WERI-Rb-1 (cell line): ENCODE measurements at regions not wholly inside any gene's neighbourhood (a gene's known extent, or its start where the extent isn't known, plus 50 kb on each side); places are given as distances from the start of the nearest gene placed in this dataset.
"Not testable (repeated sequence)": the region's sequence is repeated elsewhere in the genome, so short reads cannot be mapped to it uniquely, and the experiment has no call there.

Source experiments
- DNase-seq: peaks from one replicate; pipeline ENCODE4 v3.0.0-alpha.2; 2020
- H3K27ac ChIP-seq: fragments of 250-450 bp; sonication (Bioruptor Pico); 2 replicates; pipeline ENCODE4 v1.5.1; 2020; ENCODE audit warnings: mild to moderate bottlenecking, moderate library complexity
- H3K27me3 ChIP-seq: fragments of 250-450 bp; sonication (Bioruptor Pico); 2 replicates; pipeline ENCODE4 v1.5.1; 2021; ENCODE audit warnings: mild to moderate bottlenecking, low read depth, moderate library complexity; ENCODE audit not compliant: insufficient read depth, severe bottlenecking
- H3K36me3 ChIP-seq: fragments of 250-450 bp; sonication (Bioruptor Pico); 2 replicates; pipeline ENCODE4 v1.5.1; 2020; ENCODE audit warnings: mild to moderate bottlenecking, moderate library complexity
- H3K4me3 ChIP-seq: 2 replicates; pipeline ENCODE4 v1.5.1; 2011; ENCODE audit warnings: low read depth, mild to moderate bottlenecking, control low read depth, low read length
- H3K9me3 ChIP-seq: fragments of 250-450 bp; sonication (Bioruptor Pico); 2 replicates; pipeline ENCODE4 v1.5.1; 2021; ENCODE audit warnings: mild to moderate bottlenecking, moderate library complexity; ENCODE audit not compliant: severe bottlenecking
- TF ChIP-seq, protein P1 (sequence below): IDR thresholded peaks from 2 replicates; pipeline ENCODE4 v1.5.1; 2011; ENCODE audit warnings: low read depth, mild to moderate bottlenecking, control low read depth, inconsistent platforms, low read length

DNA sequence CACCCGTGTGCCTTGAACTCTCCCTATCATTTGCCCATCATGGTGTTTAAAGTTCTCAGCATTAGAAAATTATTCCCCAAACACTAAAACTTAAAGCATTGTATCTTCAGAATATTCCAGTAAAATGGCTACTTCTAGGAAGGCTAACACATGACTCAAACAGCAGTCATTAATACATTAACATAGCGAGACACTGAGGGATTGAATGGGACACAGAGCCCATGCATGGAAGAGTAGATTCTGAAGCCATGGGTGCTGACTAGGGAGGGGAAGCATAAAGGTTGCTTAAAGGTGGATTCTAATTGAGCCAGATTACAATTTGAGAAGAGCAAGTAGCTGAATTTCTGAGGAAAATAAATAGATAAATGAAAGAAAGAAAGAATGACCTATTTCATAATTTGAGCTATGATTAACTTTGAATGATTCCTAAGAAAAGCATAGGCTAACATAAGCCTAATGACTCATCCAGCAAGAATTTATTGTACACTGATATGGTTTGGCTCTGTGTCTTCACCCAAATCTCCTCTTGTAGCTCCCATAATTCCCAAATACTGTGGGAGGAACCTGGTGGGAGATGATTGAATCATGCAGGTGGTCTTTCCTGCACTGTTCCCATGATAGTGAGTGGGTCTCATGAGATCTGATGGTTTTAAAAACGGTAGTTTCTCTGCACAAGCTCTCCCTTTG is 79.8 kb upstream of the PIK3C3 start:
- H3K27ac ChIP-seq: no peak overlapping the region
- TF ChIP-seq, protein P1, sequence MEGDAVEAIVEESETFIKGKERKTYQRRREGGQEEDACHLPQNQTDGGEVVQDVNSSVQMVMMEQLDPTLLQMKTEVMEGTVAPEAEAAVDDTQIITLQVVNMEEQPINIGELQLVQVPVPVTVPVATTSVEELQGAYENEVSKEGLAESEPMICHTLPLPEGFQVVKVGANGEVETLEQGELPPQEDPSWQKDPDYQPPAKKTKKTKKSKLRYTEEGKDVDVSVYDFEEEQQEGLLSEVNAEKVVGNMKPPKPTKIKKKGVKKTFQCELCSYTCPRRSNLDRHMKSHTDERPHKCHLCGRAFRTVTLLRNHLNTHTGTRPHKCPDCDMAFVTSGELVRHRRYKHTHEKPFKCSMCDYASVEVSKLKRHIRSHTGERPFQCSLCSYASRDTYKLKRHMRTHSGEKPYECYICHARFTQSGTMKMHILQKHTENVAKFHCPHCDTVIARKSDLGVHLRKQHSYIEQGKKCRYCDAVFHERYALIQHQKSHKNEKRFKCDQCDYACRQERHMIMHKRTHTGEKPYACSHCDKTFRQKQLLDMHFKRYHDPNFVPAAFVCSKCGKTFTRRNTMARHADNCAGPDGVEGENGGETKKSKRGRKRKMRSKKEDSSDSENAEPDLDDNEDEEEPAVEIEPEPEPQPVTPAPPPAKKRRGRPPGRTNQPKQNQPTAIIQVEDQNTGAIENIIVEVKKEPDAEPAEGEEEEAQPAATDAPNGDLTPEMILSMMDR: no peak
- no peaks in the 10 kb centered on the region for H3K9me3 ChIP-seq
- no peak overlapping the region for H3K4me3 ChIP-seq
- no peaks in the 10 kb centered on the region for H3K36me3 ChIP-seq
- H3K27me3 ChIP-seq: no peaks in the 10 kb centered on the region
- DNase-seq: no peak

DNA sequence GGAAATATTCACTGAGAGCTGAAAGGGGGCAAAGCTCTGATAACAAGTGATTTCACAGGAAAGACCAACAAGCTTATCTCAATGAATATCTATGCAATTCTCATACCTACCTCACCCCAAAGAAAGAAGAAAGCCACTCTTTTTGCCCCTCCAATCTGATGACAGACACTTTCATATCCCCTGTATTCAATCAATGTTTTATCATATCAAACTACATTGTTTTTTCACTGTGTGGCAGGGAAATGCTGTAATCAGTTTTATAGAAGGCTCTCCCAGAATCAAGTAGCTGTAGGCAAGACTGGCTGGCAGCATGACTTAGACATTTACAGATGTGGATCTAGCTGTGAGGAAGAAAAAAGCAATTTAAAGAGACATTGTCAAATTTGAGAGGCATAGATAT is 81.3 kb upstream of the PIK3C3 start:
- DNase-seq: no peak
- no peaks in the 10 kb centered on the region for H3K27me3 ChIP-seq
- H3K4me3 ChIP-seq: no peak overlapping the region
- no peaks in the 10 kb centered on the region for H3K9me3 ChIP-seq
- no peaks in the 10 kb centered on the region for H3K36me3 ChIP-seq
- no peak overlapping the region for H3K27ac ChIP-seq
- TF ChIP-seq, protein P1: no peak

DNA sequence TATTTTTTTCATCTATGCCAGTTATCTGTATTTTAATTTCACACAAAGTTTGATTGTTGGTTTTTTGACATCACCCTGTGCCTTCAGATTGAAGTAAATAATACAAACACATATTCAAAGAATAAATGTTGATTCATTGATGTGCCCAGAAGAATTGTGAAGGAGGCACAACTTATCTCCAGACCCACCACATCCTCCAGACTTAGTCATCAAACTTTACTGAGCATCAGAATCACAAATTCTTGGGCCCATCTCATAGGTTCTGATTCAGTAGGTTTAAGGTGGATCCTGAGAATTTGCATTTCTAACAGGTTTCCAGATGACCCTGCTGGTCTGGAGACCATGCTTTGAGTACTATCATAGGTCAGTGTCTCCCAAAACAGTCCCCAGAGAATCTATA is 82.8 kb upstream of the PIK3C3 start:
- H3K4me3 ChIP-seq: no peak overlapping the region
- H3K36me3 ChIP-seq: no peaks in the 10 kb centered on the region
- no peaks in the 10 kb centered on the region for H3K9me3 ChIP-seq
- TF ChIP-seq, protein P1: no peak
- DNase-seq: no peak
- H3K27ac ChIP-seq: no peak overlapping the region
- no peaks in the 10 kb centered on the region for H3K27me3 ChIP-seq

DNA sequence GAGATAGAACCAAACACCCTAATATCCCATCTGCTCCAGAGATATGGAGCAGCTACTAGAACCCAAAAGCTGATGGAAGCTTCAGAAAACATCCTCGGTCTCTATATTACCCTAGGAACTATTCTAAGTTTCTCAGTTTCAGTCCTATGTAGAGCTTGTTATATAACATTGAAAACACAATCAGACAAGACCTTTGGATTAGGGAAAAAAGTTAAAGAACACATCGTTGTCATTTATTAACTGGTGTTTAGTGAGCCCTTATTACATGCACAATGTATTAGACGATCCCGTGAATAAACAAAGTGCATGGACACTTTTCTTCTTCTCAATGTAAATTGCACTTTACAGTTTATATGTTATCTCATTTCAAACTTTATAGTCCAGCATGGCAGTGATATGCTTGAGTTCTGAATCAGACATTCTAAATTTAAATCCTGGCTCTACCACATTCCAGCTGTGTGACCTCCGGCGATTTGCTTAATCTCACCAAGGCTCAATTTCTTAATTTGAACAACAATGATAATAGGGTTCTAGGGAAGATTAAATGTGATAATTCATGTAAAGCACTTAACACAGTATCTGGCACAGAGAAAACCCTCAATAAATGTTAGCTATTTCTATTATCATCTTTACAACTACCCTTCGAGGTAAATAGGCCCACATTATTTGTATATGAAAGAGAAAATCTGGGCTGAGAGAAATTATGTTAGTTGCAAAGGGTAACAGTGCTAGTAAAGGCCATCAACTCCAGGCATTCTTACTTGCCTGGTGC is 83.6 kb upstream of the PIK3C3 start:
- DNase-seq: no peak
- no peaks in the 10 kb centered on the region for H3K27me3 ChIP-seq
- H3K36me3 ChIP-seq: no peaks in the 10 kb centered on the region
- no peak overlapping the region for H3K27ac ChIP-seq
- H3K4me3 ChIP-seq: no peak overlapping the region
- H3K9me3 ChIP-seq: no peaks in the 10 kb centered on the region
- TF ChIP-seq, protein P1: no peak

DNA sequence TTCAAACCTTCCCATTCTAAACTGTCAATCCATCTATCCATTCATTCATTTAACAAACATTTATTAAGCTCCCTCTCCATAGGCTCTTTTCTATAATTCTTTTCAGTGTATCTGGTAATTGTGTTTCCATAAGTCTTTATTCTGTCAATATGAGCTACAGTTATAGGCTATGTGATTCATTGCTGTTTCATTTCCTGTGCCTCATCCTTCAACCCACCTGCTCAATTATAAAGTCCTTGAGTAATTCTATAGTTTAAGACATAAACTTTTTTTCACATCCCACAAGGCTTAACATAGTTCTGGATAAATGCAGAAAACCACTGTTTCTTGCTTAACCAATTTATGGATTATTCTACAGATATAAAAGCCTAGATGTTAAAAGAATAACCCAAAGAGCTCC is 84.2 kb upstream of the PIK3C3 start:
- TF ChIP-seq, protein P1: no peak
- no peaks in the 10 kb centered on the region for H3K27me3 ChIP-seq

DNA sequence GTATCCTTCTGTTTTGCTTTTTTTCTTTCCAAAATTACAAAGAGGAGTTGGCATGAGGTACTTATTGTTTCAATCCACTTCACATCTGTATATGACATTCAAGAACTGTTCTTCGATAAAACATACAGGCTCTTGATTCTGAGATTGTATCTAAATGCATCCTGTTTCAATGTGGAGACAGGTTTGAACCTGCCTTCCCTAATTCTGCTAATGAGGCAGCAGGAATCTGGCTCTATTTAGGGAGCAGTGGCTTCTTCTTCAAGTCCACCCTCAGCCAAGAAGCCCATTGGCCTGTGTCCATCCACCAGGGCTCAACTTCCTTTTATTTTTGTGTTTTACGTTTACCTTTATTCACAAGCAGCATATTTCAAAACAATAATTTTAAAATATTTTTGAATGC is 84.8 kb upstream of the PIK3C3 start:
- TF ChIP-seq, protein P1: no peak
- DNase-seq: no peak
- Histone ChIP-seq H3K9me3 (no peaks in the 10 kb centered on the region), H3K27me3 (no peaks in the 10 kb centered on the region), H3K36me3 (no peaks in the 10 kb centered on the region), H3K27ac (no peak overlapping the region), H3K4me3 (no peak overlapping the region)

More for the DNA sequence above, 84.2 kb upstream of the PIK3C3 start:
- Histone ChIP-seq H3K36me3 (no peaks in the 10 kb centered on the region), H3K27ac (no peak overlapping the region), H3K4me3 (no peak overlapping the region), H3K9me3 (no peaks in the 10 kb centered on the region)
- no peak for DNase-seq

DNA sequence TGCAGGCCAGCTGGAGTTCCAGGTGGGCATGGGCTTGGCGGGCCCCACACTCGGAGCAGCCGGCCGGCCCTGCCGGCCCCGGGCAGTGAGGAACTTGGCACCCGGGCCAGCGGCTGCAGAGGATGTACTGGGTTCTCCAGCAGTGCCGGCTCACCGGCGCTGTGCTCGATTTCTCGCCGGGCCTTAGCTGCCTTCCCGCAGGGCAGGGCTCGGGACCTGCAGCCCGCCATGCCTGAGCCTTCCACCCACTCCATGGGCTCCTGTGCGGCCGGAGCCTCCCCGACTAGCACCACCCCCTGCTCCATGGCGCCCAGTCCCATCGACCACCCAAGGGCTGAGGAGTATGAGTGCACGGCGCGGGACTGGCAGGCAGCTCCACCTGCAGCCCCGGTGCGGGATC is 89.2 kb upstream of the PIK3C3 start:
- not testable (repeated sequence) for H3K4me3 ChIP-seq, H3K27me3 ChIP-seq, H3K36me3 ChIP-seq, H3K9me3 ChIP-seq, H3K27ac ChIP-seq, DNase-seq
